Activated CD4-positive, alpha-beta T cell treated with anti-CD3 and anti-CD28 coated beads, Interleukin-2, amount 50 U/mL, for 48 hours (primary cell): ENCODE measurements at regions not wholly inside any gene's neighbourhood (a gene's known extent, or its start where the extent isn't known, plus 50 kb on each side); places are given as distances from the start of the nearest gene placed in this dataset.
"Not testable (repeated sequence)": the region's sequence is repeated elsewhere in the genome, so short reads cannot be mapped to it uniquely, and the experiment has no call there.

Experiments
- DNase-seq, 2 experiments: peaks; one replicate each; pipeline ENCODE4 v3.0.0-alpha.2; 2020

DNA sequence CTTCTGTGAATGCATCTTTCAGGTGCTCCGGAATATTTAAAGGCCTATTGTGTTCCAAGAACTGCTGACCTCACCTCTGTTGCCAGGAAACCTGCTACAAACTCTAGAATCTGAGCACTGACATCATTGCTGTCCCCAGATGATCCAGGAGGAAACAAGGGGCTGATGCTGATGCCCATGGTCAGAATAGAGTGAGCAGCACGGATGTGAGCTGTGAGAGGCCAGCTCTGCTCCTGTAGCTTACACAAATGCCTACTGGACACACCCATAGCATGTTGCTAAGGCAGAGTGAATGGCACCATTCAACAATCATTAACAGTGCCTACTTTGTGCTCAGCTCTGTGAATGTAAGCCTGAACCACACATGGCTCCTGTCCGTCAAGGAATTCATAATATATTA, 276.7 kb upstream of the API5 start:
- DNase-seq: no peak

DNA sequence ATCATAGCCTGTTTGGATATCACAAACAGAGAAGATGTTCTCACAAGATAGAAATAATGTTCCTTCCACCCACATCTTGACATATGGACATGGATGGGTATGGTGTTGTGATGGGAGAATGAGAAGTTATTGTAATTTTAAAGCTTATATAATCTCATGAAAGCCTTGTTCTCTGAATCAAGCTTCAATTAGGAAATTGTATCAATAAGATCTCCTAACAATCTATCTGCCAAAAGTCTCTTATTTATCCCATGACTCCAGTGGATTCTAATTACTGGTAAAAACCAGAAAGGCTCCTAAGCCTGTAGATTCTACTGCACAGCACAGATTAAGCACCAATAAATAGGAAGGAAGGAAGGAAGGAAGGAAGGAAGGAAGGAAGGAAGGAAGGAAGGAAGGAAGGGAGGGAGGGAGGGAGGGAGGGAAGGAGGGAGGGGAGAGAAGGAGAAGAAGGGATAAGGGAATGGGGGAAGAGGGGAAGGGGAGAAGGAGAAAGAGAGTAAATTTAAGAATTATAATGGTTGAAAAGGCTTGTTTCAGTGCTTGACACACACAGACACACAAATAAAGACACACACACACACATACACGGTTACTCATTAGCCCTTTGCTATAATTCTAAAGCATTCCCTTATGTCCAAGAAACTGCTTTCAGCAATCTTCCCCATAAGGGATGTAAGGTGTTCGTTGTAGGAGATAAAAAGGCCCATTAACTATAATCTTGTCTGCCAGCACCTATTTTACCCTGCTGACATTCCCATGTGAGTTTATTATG, 258.0 kb upstream of the API5 start:
- no peak for DNase-seq

DNA sequence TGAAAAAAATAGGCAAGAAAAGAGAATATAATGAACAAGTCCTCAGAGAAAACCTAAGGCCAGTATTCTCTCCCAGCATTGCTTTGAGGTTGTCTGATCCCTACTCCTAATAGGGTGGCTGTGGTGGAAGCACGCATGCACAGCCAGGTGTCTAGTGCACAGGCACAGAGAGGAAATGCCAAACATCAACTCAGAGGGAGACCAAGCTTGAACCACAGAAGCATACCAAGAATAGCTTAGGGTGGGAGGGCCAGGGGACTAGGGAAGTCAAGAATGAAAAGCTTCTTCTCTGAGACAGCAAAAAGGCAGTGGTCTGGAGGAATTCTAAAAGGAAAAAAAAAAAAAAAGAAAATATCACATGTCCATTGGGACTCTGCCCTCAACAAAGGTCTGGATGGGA, 244.1 kb upstream of the API5 start:
- no peak for DNase-seq

DNA sequence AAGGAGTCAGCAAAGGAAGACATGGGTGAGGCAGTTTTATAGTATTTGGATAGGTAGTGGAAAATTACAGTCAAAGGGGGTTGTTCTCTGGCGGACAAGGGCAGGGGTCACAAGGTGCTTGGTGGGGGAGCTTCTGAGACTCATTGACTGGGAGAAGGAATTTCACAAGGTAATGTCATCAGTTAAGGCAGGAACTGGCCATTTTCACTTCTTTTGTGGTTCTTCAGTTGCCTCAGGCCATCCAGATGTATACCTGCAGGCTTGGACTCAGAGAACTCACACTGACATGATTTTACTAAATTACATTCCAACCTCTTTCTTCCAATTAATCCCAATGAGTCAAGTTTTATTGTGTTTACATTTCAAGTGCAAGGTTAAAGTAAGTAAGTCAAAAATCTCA, 240.5 kb upstream of the API5 start:
- DNase-seq: no peak

DNA sequence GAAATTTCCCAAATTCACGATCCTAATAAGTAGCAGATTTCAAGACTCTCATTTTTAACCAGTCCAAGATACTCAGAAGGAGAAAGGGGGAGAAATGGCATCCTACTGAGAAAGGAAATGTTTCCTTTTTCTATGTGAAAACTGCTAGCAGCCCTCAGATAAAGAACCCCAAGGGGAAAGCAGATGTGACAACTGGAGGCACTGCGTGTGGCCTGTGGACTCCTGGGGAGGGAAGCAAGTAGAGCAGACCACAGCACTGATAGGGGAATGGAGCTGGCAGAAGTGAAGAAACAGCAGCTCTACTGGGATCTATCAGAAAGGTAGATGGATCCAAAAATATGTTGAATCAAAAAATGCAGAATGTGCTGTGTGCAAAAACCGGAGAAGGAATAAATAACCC, 239.7 kb upstream of the API5 start:
- DNase-seq: no peak

DNA sequence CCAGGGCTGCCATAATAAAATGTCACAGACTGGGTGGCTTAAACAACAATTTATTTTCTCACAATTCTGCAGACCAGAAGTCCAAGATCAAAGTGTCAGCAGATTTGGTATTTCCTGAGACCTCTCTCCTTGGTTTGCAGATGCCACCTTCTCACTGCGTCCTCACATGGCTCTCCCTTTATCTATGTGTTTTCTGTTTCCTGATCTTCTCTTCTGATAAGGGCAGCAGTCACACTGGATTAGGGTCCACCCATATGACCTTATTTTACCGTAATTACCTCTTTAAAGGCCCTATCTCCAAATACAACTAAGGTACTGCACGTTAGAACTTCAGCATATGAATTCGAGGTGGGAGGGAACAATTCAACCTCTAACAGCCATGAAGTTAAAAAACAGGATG, 238.9 kb upstream of the API5 start:
- DNase-seq: no peak

DNA sequence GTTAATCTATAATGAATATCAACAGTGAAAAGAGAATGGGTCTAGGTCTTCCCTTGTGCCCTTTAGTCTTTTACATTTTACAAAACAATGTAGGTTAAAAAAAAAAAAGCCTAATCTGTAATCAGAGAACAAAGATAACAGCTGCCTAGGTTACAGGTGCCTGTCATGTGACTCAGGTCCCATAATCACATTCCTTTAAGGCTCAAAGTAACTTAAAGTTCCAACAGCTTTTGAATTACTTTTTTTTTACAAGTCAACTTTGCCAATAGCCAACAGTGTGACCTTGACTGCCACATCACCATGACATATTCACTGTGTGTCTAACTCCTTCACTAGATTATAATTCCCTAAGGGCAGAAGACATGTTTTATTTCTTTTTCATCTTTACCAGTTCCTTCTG, 237.0 kb upstream of the API5 start:
- DNase-seq: no peak

DNA sequence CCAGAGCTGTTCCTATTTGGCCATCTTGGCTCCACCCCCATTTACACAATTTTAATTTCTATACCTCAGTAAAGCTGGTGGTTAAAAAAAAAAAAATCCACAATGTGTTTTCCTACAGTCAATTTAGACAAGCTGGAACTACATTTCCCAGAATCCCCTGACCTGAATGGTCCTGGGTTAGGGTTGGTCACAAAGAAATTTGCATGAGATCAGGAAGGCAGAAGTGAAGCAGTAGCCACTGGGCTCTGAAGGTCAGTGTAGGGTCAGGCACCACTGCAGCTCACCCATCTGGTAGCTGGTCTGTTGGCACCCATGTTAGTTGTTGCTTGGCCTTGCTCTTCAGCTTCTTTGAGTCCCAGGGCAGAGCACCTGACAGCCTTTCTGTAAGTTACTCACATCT, 210.7 kb upstream of the API5 start:
- DNase-seq: no peak

DNA sequence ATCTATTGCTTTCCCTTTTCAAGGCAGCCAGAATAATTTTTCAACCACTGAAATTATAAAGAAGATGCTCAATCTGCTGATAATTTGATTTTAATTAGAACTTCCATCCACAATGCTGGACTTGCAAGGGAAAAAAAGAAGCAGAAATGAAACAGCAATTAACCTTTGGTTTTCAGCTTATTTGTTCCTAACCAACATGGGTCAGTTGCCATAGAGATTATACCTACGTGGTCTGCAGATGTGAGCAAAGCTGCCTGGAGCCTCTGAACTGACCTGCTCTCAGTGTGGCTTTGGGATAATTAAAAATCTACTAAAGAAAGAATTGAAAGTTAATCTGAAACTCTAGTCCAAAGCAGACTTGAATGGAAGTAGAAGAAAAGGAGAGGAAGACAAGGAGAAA, 195.7 kb upstream of the API5 start:
- no peak for DNase-seq

DNA sequence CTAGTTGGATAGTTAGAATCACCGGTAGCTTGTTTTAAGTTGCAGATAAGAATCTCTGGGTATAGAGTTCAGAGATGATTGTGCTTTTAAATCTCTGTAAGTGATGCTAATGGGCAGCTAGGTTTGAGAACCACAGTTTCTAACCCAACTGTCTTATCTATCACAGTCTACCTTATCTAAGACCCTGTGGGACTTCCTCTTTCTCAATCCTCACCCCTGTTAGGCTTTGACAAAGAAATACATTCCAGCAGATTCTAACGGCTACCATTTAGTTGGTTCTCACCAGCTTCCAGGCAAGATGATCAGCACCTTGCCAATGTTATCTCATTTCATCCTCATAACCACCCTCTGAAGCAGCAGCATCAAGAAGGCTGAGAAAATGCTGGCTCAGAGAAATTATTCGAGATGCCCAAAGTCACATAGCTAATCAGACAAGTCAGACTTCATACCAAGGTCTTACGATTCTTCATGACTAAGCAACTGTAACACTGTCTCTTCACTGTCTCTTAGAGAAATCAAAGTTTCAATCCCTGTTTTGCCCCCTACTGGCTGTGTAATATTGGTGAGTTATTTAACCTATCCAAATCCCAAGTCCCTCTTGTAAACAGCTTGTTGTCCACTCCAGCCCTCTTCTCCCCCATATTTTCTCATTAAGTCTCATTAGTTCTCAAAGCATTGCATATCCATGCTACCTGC, 192.4 kb upstream of the API5 start:
- DNase-seq: no peak

DNA sequence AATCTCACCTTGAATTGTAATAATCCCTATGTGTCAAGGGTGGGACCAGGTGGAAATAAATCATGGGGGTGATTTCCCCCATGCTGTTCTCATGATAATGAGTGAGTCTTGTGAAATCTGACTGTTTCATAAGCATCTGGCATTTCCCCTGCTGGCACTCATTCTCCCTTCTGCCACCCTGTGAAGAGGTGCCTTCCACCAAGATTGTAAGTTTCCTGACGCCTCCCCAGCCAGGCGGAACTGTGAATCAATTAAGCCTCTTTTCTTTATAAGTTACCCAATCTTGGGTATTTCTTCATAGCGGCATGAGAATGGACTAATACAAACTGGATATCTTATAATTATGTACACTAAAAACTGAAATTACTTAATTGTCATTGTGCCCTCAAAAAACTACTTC, 189.2 kb upstream of the API5 start:
- DNase-seq: no peak

DNA sequence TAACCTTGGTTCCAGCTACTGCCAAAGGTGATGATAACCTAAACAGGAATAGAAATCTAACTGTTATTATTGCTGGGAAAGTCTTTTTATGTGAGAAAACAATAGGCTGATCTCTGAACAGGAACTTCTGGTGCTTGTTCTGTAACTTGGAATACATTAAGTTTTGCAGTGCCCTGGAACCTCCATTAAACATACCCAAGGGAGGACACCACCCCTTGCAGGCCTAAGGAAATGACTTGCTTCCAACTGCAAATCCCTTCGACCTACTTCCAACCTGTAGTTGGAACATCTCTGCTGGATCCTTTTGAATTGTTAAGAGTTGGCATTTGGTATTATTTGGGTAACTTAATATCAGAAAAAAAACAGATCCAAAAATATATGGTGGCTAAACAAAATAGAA, 188.4 kb upstream of the API5 start:
- no peak for DNase-seq

DNA sequence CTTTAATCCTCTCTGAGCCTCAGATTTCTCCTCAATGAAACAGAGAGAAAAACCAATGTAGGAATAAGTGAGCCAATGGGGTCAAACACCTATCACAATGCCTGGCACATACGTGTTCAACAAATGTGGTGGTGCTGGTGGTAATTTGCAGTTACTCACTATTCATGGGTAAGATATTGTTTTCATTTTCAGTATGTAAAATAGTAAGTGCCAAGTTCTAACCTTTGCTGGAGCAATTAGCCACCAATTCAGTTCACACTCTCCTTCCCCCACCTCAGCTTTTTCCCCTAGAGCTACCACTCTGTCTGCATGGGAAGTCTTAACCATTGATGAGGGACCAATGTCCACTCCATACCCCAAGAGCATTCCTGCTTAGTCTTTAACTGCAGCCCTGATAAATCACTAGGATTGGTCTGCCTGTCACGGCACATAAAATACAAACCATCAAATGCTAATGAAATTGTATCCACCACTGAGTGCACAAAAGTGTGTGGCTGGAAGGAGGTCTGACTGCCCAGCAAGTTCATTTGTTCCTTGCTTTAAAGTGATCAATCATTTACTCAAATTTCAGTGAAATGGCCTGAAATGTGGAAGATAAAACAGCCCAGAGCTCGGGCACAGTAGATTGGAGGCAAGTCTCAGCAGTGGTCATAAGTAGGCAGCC, 187.4 kb upstream of the API5 start:
- DNase-seq: no peak

DNA sequence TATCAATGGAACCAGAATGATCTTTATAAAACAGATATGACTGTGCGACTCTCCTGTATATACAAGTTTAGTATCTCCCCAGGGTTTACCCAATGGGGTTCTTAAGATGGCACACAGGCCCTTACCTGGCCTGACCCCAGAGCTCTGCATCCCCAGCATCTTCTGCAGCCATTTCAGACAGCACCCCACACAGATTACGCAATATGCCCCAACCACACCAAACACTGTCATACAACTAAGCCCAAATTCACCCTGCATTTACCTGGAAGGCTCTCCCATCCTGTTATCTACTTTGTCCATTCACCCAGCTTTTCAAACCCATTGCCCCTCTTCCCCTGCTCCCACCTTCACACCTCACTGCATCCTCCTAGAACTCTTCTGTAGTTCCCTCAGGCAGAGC, 182.5 kb upstream of the API5 start:
- DNase-seq: no peak

DNA sequence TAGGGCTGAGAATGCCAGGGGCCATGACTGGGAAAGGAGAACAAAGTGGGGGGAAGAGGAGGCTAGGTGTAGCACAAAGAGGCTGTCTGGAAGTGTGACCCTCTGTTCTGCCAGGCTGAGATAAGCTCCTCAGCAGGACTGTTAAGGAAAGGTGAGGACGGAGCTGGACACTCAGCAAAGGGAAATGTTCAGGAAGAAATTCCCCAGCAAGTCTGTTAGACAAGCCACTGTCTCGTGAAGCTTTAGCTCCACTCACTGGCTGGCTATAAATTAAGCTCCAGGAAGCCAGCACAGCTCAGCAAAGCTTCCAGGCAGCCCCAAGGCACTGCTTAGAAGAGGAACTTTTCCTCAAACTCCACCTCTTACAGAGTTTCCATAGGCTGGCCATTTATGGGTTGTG, 181.2 kb upstream of the API5 start:
- no peak for DNase-seq

DNA sequence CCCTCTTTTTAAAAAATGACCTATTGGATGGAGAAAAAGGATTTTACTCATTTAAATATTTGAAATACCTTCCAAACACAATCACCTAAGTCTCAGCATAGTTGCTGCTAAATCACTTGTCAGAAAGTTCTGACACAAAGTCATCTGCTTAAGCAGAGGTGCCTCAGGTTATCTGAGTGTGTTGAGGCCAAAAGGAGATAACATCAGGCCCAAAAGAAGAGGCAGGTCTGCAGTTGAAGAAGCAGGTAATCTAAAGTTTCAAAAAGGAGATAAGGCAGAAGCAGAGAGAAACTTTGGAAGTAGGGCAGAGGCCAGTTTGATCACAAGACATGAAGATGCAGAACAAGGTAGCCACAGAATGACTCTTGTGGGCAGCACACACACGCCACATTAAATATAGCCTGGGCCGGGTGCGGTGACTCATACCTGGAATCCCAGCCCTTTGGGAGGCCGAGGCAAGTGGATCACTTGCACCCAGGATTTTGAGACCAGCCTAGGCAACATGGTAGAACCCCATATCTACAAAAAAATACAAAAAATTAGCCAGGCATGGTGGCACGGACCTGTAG, 175.7 kb upstream of the API5 start:
- DNase-seq: no peak

DNA sequence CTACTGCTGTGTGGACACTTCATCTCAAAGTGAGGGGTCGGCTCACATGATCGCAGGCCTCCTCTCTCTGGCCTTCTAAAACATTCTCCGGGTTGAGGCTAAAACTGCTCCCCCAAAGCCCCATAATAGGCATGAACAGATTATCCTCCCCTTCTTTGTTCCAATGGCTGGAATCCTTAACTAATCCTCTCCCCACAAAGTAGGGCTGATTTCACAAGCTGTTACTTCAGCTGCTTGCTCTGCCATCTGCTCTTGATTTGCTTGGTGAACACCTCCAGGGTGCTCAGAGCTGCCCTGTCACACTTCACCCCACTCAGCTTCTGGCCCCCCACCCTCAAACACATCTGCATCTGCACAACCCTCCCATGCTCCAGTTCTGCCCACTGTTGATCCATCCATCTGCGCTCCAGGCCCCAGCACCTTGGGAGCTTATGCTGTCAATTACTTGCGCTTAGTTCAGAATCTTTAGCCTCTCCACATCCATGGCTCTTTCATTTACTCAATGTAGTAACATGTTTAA, 173.1 kb upstream of the API5 start:
- DNase-seq: no peak

DNA sequence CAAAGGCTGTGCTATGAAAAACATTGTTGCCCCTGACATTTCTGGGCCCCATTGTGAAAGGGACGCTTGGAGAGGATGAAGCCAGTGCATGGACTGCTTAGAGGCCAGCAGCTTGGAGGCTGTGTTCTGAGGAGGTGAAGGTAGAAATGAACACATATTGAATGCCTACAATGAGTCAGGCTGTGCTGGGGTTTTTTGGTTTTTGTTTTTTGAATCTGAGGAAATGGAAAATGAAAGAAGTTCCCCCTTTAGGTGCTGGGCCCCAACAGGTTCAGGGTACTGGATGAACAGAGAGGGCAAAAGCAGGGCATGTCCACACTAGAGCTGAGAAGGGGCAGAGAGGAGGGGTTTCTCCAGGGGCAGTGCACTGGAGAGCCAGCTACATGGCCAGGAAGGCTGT, 166.1 kb upstream of the API5 start:
- DNase-seq: no peak

DNA sequence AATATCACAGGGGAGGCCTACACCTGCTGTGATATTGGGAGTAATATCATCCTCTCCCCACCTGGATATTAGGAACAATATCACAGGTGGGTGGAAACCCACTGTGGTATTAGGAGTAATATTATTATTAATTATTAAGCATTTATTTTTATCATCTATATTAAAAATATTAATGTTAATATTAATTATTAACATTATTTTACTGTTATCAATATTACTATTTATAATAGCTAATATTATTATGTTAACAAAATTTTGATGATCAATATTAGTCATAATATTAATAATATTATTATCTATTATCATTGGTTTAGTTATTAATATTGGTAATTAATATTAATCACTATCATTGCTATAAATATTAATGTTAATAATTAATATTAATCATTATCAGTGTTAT, 161.1 kb upstream of the API5 start:
- DNase-seq: no peak

DNA sequence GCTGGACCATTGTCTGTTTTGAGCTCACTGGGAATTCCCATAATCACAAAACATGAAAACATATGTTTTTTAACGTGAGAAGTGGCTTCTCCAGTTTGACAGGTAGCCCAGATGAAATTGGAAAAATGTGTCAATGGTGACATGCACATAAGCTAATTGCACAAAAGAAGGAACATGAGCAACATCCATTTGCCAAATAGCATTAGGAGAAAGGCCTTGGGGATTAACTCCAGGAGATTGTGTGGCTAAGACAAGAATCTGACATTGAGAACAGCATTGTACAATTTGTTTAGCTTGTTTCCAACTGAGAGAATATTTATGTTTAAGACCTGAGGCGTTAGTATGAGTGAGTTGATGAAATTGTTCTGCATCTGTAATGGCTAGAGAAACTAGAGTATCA, 147.0 kb upstream of the API5 start:
- no peak for DNase-seq

DNA sequence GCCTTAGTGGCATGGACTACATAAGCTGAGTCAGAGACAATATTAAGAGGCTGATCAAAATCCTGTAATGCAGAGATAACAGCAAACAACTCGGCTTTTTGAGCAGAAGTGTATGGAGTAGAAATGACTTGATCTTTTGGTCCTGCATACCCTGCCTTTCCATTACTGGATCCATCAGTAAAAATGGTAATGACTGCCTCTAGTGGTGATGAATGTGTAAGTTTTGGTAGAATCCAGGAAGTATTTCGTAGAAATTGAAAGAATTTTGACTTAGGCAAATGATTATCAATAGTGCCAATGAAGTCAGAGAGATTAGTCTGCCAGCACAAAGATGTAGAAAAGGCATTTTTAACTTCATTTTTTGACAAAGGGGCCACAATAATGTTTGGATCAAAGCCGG, 146.4 kb upstream of the API5 start:
- not testable (repeated sequence) for DNase-seq

DNA sequence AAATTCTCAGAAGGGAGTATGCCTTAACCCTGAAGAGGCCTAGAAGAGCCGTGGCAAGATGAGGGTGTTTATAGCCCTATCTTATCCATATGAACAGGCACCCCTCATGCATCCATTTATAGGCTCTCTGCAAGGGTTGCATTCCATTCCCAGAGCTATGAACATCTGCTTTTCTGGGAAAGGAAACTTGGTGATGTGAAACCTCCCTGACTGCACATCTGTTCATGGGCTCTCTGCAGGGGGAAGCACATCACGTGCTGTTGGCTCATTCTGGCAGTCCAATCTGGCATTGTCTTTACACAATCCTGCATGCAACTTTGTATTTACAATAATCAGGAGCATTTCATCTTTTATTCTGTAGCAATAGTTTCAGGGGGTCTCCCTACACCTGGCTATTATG, 143.6 kb upstream of the API5 start:
- DNase-seq: not testable (repeated sequence)

DNA sequence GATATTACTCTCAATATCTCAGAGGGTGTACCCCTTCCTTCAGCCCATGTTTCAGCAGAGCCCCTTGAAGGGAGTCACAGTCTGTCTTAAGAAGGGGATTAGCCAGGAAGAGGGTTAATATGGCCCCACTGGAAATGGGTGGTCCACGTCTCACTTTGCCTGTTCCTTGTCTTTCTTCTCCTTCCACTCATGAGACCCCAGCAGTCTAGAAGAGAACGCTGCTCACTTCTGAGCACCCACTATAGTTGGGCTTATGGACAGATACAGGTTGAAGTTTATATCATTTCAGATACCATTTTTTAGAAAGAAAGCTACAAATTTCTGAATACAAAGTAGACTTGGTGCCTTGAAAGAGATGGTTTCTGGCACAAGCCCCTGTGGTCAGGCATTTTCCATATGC, 139.3 kb upstream of the API5 start:
- no peak for DNase-seq

DNA sequence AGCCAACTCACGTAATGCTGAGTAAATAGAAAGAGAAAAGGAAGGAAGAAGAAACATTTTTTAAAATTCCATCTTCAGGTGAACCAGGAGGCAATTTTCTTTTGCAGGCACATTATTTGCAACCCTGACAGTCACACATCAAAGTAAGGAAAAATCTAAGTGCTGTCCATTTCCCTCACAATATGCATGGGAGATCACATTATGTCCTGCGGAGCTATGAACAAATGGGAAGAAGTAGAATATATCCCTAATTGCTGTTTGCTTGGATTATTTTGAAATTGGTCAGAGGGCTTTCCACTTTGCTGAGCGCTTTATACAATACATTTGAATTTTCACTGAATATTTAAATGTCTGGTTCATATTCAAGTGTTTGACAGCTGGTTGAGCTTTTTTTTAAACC, 133.8 kb upstream of the API5 start:
- DNase-seq: no peak
